ENCODE measurements at regions not wholly inside any gene's neighbourhood (a gene's known extent, or its start where the extent isn't known, plus 50 kb on each side); places are given as distances from the start of the nearest gene placed in this dataset.
"Not testable (repeated sequence)": the region's sequence is repeated elsewhere in the genome, so short reads cannot be mapped to it uniquely, and the experiment has no call there.

DNA sequence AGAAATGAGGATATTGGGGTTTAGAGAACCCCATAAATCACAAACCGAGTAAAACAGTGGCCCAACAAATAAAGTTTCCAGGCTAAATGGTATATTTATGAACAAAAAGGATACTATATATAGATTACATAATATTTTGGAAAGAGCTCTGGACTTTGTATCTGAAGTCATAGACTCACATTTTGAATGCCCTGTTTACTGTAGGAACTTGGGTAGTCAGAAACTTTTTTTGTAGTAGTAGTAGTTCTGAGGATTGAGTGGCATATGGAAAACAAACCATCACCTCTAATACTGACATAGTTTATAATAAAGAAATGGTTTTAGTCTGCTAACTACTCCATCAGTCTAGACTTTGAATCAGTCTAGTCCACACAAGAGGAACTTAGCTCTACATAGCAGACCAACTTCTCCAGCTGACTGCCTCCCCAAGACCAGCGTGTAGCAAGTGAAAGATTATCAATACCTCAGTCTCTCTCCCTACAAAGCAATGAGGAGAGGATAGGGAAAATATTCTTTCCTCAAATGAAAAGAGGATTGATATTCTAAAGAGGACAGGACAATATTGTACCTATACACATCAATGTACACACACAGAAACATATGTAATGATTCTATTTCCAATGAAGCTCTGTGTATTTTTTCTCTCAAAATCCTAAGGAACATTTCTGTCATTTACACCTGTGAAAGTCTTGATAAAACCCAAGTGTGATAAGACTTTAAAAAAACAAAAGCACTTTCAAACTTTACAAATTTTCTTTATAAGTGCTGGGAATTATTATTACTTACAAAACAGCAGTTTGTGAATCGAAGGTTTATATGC is 184.9 kb upstream of the MAP2 start:
- DNase-seq (ENCODE audit: extremely low spot score, insufficient read length, low read depth) = no peak
- no peak for FAIRE-seq

DNA sequence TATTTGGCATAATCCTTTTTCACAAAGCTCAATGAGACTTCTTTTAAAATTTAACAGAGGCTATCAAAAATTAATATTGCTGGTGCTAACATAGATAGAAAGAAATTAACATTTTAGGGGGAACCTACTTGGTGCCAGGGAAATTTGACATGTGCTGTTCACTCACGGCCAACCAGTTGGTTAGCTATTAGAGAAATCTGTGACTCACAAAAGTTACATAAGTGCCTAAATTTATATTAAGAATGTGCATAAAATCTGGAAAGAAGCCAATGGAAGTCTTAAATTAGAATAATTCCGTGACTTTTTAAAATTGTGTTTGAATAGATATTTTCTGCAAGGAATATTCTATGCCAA is 184.3 kb upstream of the MAP2 start:
- FAIRE-seq = no peak

DNA sequence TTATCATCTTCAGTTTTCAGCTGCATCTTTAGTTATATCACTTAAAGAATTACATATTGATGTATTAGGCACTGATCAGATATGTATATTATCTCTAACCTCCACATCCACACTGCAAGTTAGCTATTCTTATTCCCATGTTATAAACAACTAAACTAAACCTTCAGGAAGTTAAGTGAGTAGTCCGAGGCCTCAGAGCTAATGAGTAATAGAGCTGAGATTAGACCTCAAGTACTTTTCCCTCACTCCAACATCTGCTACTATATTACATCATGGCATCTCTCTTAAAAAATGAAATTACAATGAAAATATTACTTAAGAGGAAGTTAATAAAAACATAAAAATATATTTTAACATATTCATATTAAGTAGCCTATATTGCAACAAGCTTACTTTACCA is 183.6 kb upstream of the MAP2 start:
- no peak for FAIRE-seq
- no peak for DNase-seq (ENCODE audit: extremely low spot score, insufficient read length, low read depth)

More for the DNA sequence above, 184.3 kb upstream of the MAP2 start:
- DNase-seq (ENCODE audit: extremely low spot score, insufficient read length, low read depth) = no peak

DNA sequence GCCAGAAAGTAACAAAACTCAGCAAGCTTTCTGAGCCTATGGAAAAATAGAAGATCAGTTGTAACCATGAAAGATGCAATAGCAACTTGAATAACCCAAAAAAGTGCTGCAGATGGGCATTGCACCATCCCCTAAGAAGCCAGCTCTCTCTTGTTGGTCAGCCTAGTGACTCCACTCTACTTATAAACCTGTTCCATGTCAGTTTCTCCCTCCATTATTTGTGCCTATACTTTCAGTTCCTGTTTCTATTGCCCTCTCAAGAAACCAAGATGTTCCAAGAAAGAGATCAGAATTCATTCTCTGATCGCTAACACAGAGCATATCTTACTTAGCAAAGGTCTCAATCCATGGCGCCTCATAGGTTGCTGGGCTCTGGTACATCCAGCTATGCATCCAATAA is 170.3 kb upstream of the MAP2 start:
- no peak for DNase-seq (ENCODE audit: extremely low spot score, insufficient read length, low read depth)
- no peak for FAIRE-seq

DNA sequence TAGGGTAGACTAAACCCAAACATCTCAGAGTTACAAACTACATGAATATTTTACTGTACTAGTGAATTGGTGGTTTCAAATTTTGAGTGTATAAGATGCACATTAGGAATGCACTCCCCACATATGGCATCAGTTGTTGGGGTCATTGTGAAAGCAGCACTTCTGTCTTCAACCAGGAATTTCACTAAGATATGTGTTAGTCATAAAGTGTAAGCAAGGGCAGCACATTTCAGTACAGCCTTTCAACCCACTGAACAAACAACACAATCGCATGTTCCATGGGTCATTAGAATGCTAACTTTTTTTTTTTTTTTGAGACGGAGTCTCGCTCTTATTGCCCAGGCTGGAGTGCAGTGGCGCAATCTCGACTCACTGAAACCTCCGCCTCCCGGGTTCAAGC is 164.1 kb upstream of the MAP2 start:
- DNase-seq (ENCODE audit: extremely low spot score, insufficient read length, low read depth) (no peak), FAIRE-seq (no peak)

DNA sequence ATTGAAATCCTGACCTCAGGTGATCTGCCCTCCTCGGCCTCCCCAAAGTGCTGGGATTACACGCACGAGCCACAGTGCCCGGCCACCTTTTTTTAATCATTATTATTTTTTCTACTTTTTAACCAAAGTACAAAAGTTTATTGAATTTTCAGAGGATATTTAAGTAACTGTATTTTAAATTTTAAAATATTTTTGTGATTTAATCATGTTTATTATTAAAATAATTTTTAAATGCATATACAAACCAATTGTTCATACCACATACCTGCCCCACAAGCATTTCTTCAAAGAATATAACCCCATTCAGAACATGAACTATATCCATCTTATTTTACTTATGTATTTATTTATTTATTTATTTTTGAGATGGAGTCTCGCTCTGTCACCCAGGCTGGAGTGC is 163.6 kb upstream of the MAP2 start:
- DNase-seq (ENCODE audit: extremely low spot score, insufficient read length, low read depth) = no peak
- no peak for FAIRE-seq

DNA sequence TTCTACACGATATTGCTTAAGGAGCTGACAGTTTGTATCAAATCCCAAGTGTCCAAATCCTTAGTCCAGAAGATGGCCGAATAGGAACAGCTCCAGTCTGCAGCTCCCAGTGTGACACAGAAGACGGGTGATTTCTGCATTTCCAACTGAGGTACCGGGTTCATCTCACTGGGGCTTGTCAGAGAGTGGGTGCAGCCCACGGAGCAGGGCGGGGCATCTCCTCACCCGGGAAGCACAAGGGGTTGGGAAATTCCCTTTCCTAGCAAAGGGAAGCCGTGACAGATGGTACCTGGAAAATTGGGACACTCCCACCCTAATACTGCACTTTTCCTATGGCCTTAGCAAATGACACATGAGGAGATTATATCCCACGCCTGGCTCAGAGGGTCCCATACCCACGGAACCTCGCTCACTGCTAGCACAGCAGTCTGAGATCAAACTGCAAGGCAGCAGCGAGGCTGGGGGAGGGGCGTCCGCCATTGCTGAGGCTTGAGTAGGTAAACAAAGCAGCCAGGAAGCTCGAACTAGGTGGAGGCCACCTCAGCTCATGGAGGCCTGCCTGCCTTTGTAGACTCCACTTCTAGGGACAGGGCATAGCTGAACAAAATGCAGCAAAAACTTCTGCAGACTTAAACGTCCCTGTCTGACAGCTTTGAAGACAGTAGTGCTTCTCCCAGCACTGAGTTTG is 162.3 kb upstream of the MAP2 start:
- FAIRE-seq = not testable (repeated sequence)

DNA sequence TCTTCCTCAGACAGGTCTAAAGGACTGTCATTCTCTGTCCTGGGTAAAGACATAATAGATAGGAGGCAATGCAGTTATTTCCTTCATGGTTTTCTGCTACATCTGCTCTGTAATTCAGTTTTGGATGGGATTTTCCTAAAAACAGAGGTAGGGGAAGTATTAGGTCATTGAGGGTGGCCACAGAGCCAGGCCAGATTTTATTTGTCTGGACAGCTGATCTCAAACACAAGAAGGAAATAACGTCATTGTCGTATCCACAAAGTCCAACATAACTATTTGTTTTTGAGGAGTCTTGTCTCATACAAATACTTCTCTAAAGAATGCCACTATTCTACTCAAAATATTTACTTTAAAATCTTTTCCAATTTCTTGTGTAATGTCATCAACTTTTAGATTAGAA is 154.8 kb upstream of the MAP2 start:
- FAIRE-seq = no peak
- no peak for DNase-seq (ENCODE audit: extremely low spot score, insufficient read length, low read depth)

More for the DNA sequence above, 162.3 kb upstream of the MAP2 start:
- not testable (repeated sequence) for DNase-seq (ENCODE audit: extremely low spot score, insufficient read length, low read depth)

DNA sequence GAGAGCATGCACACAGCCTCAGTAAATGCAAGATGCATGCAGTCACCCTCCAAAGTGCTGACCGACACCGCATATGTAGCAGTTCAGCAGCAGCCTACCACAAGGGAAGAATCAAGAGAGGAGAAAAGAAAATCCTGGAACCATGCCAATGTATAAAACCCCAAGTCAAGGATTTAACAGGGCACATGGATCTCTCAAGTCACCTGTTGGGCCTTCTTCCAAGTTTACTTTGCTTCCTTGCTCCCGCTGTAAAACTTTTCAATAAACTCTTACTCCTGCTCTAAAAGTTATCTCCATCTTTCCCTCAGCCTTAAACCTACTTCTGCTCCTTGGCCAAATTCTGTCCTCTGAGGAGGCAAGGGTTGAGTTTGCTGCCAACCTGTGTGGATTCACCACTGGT is 147.8 kb upstream of the MAP2 start:
- no peak for FAIRE-seq
- no peak for DNase-seq (ENCODE audit: extremely low spot score, insufficient read length, low read depth)

DNA sequence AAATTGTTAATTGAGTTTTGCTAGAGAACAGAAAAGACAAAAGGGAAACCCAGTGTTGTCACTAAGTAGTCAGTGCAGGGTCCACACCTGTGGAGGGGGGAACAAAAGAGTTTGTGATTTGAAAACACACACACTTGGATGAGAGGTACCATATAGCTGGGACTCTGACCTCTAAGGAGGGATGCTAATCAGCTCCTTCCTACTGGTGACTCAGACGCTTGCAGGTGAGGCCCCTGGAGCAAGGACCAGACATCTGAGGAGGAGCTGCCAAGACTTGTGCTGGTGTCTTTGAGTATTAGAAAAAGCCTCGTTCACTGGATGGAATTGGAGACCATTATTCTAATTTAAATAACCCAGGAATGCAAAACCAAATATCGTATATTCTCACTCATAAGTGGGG is 146.4 kb upstream of the MAP2 start:
- DNase-seq (ENCODE audit: extremely low spot score, insufficient read length, low read depth) (no peak), FAIRE-seq (no peak)

DNA sequence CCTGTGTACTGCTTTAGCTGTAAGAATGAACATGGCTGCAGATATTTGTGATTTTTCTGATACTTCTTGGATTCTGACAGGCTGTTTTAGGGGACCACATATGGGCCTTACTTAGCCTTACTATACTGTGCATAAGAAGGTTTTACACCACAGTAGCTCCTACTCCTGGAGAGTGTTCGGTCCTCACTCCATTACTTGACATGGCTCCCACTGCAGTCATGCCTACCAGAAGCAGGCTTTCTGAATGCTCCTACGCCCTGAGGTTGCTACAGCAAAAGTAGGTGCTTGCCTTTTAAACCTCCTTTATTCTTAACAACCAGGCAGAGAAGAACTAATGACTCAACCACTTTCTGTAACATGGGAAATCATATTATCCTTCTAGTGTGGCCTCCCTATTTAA is 125.2 kb upstream of the MAP2 start:
- FAIRE-seq (no peak), DNase-seq (ENCODE audit: extremely low spot score, insufficient read length, low read depth) (no peak)

DNA sequence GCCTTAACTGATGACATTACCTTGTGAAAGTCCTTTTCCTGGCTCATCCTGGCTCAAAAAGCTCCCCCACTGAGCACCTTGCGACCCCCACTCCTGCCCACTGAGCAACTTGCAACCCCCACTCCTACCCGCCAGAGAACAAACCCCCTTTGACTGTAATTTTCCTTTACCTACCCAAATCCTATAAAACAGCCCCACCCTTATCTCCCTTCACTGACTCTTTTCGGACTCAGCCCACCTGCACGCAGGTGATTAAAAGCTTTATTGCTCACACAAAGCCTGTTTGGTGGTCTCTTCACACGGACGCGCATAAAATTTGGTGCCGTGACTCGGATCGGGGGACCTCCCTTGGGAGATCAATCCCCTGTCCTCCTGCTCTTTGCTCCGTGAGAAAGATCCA is 124.4 kb upstream of the MAP2 start:
- not testable (repeated sequence) for FAIRE-seq; DNase-seq (ENCODE audit: extremely low spot score, insufficient read length, low read depth)

DNA sequence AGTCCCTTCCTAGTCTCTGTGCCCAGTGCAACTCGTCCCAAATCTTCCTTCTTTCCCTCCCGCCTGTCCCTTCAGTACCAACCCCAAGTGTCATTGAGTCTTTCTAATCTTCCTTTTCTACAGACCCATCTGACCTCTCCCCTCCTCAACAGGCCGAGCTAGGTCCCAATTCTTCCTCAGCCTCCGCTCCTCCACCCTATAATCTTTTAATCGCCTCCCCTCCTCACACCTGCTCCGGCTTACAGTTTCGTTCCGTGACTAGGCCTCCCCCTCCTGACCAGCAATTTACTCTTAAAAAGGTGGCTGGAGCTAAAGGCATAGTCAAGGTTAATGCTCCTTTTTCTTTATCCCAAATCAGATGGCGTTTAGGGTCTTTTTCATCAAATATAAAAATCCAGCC is 123.1 kb upstream of the MAP2 start:
- FAIRE-seq; DNase-seq (ENCODE audit: extremely low spot score, insufficient read length, low read depth): not testable (repeated sequence)

DNA sequence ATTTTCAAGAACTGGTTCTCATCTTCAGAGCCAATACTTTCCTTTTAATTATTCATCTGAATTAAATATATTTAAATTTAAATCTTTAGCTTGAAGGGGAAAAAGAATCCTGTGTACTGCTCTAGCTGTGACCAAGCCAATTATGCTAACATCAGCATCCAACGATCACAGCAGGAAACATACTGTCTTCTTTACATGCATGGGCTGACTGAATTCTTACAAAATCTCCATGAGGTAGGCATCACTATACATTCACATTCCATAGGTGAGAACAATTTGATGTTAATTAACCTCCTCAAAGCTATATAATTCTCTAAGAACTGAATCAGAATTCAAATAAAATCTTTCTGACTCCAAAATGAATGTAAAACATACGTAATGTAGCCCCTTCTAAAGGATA is 118.8 kb upstream of the MAP2 start:
- no peak for DNase-seq (ENCODE audit: extremely low spot score, insufficient read length, low read depth)
- no peak for FAIRE-seq

DNA sequence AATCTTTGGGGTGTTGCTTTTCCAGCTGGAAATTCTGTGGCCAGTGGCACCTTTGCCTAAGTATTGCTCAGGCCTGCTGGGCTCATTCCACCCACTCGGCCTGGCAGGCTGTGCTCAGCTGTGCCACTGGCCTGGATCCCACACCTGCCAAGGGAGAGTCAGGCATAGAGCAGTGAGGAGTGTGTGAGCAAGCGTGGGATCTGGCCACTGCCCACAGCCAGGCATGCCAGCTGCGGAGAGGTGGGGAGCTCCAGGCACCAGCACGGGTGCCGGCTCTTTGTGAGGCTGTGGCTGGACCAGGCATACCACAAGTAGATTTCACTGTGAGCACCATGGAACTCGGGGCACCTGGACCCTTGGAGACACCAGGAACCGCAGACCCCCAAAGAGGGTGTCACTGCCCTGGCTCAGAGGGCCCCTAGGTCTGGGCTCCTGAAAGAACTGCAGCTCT is 118.1 kb upstream of the MAP2 start:
- no peak for DNase-seq (ENCODE audit: extremely low spot score, insufficient read length, low read depth)
- no peak for FAIRE-seq

DNA sequence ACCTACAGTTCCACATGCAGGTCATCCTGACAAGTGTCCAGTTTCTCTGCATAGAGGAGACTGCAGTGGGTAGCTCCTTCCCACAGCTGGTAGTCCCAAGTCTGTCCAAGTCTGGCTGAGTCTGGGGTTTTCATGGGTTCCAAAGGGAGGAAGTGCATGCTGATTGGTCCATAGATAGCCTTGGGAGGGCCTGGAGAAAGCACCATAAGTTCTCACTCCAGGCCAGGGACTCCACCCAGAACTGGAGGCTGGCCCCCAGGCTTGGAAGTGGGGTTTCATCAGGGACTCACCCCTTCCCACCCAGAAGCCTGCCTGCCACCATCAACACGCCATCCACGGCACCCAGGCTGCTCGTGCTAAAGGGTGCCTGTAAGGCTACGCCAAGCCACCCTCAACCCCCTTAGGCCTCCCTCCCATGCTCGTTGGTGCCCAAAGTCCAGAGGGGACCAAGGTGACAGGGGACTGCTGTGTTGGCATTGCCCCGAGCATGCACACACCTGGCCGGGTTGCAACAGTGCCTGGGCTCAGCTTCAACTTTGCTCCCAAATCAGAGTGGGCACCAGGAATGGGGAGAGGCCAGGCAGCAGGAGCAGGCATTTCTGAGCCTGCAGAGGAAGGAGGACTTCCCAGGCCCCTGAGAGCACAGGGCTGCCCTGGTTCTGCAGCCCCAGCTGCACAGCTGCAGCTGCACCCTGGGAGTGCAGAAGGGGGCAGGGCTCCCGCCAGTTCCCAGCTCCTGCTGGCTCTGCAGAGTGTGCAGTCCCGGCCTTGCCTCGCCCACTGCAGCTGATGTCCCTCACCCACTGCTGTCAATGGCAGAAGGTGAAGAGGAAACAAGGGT is 116.5 kb upstream of the MAP2 start:
- DNase-seq (ENCODE audit: extremely low spot score, insufficient read length, low read depth) = no peak
- FAIRE-seq = no peak

DNA sequence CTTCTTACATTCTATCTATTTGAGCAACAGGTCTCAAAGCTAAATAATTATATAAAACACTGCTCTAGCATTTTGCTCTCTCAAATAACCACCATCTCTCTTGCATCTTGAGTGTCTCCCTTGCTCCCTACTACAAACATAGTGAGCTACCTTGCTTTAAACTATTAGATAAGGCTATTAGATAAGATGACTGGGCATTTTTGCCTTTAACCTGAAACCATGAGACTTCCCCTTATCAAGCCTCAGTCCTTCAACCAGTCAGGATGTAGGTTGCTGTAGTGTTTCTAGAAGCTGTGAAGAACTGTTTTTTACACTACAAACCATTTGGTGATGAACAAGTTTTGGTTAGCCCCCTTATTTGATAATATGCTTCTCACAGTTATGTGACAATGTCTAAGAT is 115.4 kb upstream of the MAP2 start:
- FAIRE-seq = no peak
- no peak for DNase-seq (ENCODE audit: extremely low spot score, insufficient read length, low read depth)

DNA sequence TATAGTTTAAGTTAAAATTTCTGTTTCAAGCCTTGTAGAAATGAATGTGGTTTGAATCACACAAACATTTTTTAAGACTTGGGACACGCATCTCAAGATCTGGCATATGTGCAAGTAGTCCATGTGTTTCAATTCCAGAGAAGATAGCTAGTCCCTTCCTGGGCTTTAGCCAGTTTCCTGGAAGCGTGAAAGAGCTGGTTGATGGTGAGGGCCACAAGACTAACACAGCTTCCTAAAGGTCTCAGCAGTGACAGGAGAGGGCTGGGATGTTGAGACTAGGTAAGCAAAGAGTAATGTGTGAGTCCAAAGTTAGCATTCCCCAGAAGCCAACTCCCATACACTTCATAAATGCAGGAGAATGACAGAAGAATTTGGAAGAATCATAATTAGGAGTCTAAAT is 111.9 kb upstream of the MAP2 start:
- DNase-seq (ENCODE audit: extremely low spot score, insufficient read length, low read depth) = no peak
- FAIRE-seq = no peak

DNA sequence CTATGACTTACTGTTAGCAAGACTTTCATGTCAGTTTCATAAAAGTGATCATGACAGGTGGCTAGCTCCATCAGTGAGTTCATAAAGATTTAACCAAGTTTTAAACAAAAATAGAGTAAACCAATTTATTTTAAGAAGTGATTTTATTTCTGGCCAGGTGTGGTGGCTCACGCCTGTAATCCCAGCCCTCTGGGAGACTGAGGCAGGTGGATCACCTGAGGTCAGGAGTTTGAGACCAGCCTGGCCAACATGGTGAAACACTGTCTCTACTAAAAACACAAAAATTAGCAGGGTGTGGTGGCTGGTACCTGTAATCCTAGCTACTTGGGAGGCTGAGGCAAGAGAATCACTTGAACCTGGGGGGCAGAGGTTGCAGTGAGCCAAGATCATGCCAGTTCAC is 111.4 kb upstream of the MAP2 start:
- not testable (repeated sequence) for FAIRE-seq; DNase-seq (ENCODE audit: extremely low spot score, insufficient read length, low read depth)

DNA sequence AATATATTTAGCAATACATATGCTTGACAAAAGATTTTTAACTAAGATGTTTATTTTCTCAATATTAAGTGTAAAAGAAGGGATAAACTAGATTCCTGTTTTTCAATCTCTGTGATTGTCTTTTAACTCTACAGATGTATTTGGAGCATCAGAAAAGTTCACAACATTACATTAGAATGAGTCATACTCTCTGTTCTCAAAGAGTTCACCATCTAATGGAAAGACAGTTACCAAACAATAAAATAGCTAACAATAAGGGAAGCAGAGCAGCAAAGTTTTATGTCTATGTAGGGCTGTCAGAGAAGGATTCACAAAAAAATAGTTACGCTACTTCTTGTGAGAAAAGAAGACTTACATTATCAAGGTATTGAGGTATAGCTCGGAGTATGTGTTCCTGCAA is 109.2 kb upstream of the MAP2 start:
- FAIRE-seq = no peak
- no peak for DNase-seq (ENCODE audit: extremely low spot score, insufficient read length, low read depth)

DNA sequence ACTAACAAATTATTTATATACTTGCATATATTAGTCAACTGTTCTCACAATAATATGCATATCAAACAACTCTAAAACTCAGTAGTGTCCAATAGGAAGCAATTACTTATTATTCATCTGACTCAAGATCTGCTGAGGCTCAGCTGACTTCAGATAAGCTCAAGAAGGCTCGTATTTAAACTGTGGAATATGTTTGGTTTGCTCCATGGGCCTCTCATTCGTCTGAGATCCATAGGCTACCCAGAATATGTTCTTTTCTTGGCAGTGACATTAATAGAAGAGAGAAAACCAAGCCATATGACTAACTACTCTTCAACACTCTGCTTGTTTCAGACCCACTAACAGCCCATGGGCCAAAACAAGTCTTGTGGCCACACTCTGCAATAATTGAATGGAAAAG is 107.7 kb upstream of the MAP2 start:
- FAIRE-seq (no peak), DNase-seq (ENCODE audit: extremely low spot score, insufficient read length, low read depth) (no peak)
